GM12878 (cell line): ENCODE measurements at regions not wholly inside any gene's neighbourhood (a gene's known extent, or its start where the extent isn't known, plus 50 kb on each side); places are given as distances from the start of the nearest gene placed in this dataset.

Source experiments
- ATAC-seq: fragments of 200-7000 bp; cut with Tn5 transposase; 3 replicates; pipeline ENCODE4 v1.9.1; 2020; ENCODE audit warnings: mild to moderate bottlenecking, moderate library complexity
- BruUV-seq: library from RNA; stranded (reverse); fragments of 400-500 nt; replicated peaks from 2 replicates; lab custom pipeline; 2021; lab: Mats Ljungman, UMichigan
- CTCF ChIA-PET: fragments of 300-600 bp; sonication (Branson Sonifier 250); formaldehyde crosslinking; extraction: SDS; loops from one replicate; lab custom pipeline; 2021; ENCODE audit warnings: inconsistent platforms; lab: Yijun Ruan, JAX
- POLR2A ChIA-PET: fragments of 350-600 bp; formaldehyde crosslinking; extraction: SDS; loops from one replicate; lab custom pipeline; 2021; ENCODE audit warnings: inconsistent platforms; lab: Charles Lee
- RAD21 ChIA-PET: fragments of 300-600 bp; sonication (Branson Sonifier 250); formaldehyde crosslinking; loops from one replicate; lab custom pipeline; 2023; ENCODE audit warnings: antibody characterized with exemption; ENCODE audit not compliant: unreplicated experiment; lab: Charles Lee
- SMC1A ChIA-PET: fragments of 300-600 bp; sonication (Branson Sonifier 250); formaldehyde crosslinking; loops from one replicate; lab custom pipeline; 2023; ENCODE audit not compliant: unreplicated experiment, uncharacterized antibody; lab: Charles Lee
- DNase-seq: peaks from one replicate; pipeline ENCODE4 v3.0.0-alpha.2; 2011; ENCODE audit warnings: low read depth, low spot score
- FAIRE-seq: peaks from 3 replicates; lab custom pipeline; 2011; peaks lifted over from hg19 to GRCh38; lab: Jason Lieb, UNC
- H2AFZ ChIP-seq: 2 replicates; pipeline ENCODE4 v1.6.0; 2011; ENCODE audit warnings: low read depth, low read length, control low read depth; ENCODE audit not compliant: control insufficient read depth
- H3K27ac ChIP-seq: 2 replicates; pipeline ENCODE4 v1.5.1; 2011; ENCODE audit warnings: control low read depth; ENCODE audit not compliant: control insufficient read depth, insufficient read depth
- H3K27me3 ChIP-seq, 2 experiments: replicated peaks in 1 of 2; 2 replicates each; pipeline versions ENCODE4 v1.6.0 to v1.6.1; 2011; ENCODE audit warnings: low read length in 1 of 2; ENCODE audit not compliant: control insufficient read depth in 2 of 2, insufficient read depth in 2 of 2
- H3K36me3 ChIP-seq, 2 experiments: 2 replicates each; pipeline ENCODE4 v1.5.1; 2011; ENCODE audit warnings: low read length in 1 of 2; ENCODE audit not compliant: control insufficient read depth in 2 of 2, insufficient read depth in 2 of 2
- H3K4me1 ChIP-seq: 2 replicates; pipeline ENCODE4 v1.6.1; 2011; ENCODE audit warnings: mild to moderate bottlenecking, low read length, moderate library complexity, mixed read lengths; ENCODE audit not compliant: control insufficient read depth, insufficient read depth
- H3K4me2 ChIP-seq: 2 replicates; pipeline ENCODE4 v1.6.0; 2011; ENCODE audit warnings: control low read depth; ENCODE audit not compliant: control insufficient read depth, insufficient read depth
- H3K4me3 ChIP-seq: fragments of 200-600 bp; sonication (generic); 2 replicates; pipeline ENCODE4 v1.5.1; 2016
- H3K79me2 ChIP-seq: 2 replicates; pipeline ENCODE4 v1.6.0; 2011; ENCODE audit warnings: low read length; ENCODE audit not compliant: control insufficient read depth, insufficient read depth
- H3K9ac ChIP-seq: 2 replicates; pipeline ENCODE4 v1.8.0; 2011; ENCODE audit warnings: low read length, control low read depth, mixed read lengths; ENCODE audit not compliant: control insufficient read depth, insufficient read depth
- H3K9me3 ChIP-seq: replicated peaks from 3 replicates; pipeline ENCODE4 v1.5.1; 2011; ENCODE audit warnings: mild to moderate bottlenecking, low read length; ENCODE audit not compliant: control insufficient read depth, insufficient read depth
- H4K20me1 ChIP-seq: 2 replicates; pipeline ENCODE4 v1.6.0; 2011; ENCODE audit not compliant: control insufficient read depth, insufficient read depth
- ASH2L ChIP-seq: fragments of 300-600, 200-600 bp; sonication (generic); IDR thresholded peaks from 2 replicates; pipeline ENCODE4 v1.6.1; 2017; ENCODE audit warnings: low read depth, mild to moderate bottlenecking, borderline replicate concordance
- ATF7 ChIP-seq: fragments of 450-650 bp; IDR thresholded peaks from 2 replicates; pipeline ENCODE4 v1.6.1; 2016; ENCODE audit warnings: low read depth, mild to moderate bottlenecking
- BCLAF1 ChIP-seq: fragments of 450-650 bp; IDR thresholded peaks from 2 replicates; pipeline ENCODE4 v1.6.1; 2017; ENCODE audit warnings: antibody characterized with exemption, mild to moderate bottlenecking, moderate library complexity
- BHLHE40 ChIP-seq, 2 experiments: fragments of 450-650 bp in 1 of 2; IDR thresholded peaks; 2 replicates each; pipeline ENCODE4 v1.6.1; 2011 to 2017; ENCODE audit warnings: low read depth in 2 of 2, borderline replicate concordance in 1 of 2, improper control_type of control experiment in 1 of 2, low read length in 1 of 2, mild to moderate bottlenecking in 1 of 2
- MYB ChIP-seq: fragments of 150-350 bp; IDR thresholded peaks from 2 replicates; pipeline ENCODE4 v1.6.1; 2014; ENCODE audit warnings: mild to moderate bottlenecking, low read depth, low read length, borderline replicate concordance
- NFYA ChIP-seq: IDR thresholded peaks from 2 replicates; pipeline ENCODE4 v1.6.1; 2011; ENCODE audit warnings: low read depth, mild to moderate bottlenecking, low read length, improper control_type of control experiment, borderline replicate concordance
- POU2F2 ChIP-seq: IDR thresholded peaks from 3 replicates; pipeline ENCODE4 v1.6.1; 2011; ENCODE audit warnings: low read depth, mild to moderate bottlenecking, low read length, borderline replicate concordance
- STAT1 ChIP-seq: fragments of 450-650 bp; conservative IDR thresholded peaks from 2 replicates; pipeline ENCODE4 v1.6.1; 2014; ENCODE audit warnings: antibody characterized with exemption, mild to moderate bottlenecking
- YBX1 ChIP-seq: fragments of 450-650 bp; IDR thresholded peaks from 2 replicates; pipeline ENCODE4 v1.6.1; 2016; ENCODE audit warnings: antibody characterized with exemption
- WGBS: methylation state at CpG from one replicate; pipeline ENCODE4 v1.1.6; 2016; ENCODE audit warnings: low lambda C conversion rate; ENCODE audit not compliant: insufficient replicate concordance, insufficient coverage; ENCODE audit errors: missing lambda C conversion rate; 5-methylcytosine and 5-hydroxymethylcytosine counted together
- in situ Hi-C: fragments of 300-500 bp; cut with MboI; formaldehyde crosslinking; loops from 9 replicates; pipeline ENCODE4 v1.14.3; 2018; ENCODE audit warnings: mixed read lengths
- intact Hi-C: fragments of 100-400 bp; cut with micrococcal nuclease; formaldehyde crosslinking; loops from one replicate; pipeline ENCODE4 v1.14.2; 2022; ENCODE audit not compliant: unreplicated experiment
- TF ChIP-seq, protein P1 (sequence below), 3 experiments: IDR thresholded peaks in 2 of 3; conservative IDR thresholded peaks in 1 of 3; 2 replicates each; pipeline ENCODE4 v1.5.1; 2011; ENCODE audit warnings: low read depth in 3 of 3, low read length in 3 of 3, mild to moderate bottlenecking in 3 of 3, control low read depth in 2 of 3, moderate library complexity in 2 of 3, inconsistent platforms in 1 of 3, mixed read lengths in 1 of 3; ENCODE audit not compliant: control insufficient read depth in 2 of 3, insufficient read depth in 1 of 3; ENCODE audit errors: extremely low read depth in 1 of 3

- no peak overlapping the region for H3K4me3 ChIP-seq
- no peaks in the 10 kb centered on the region for H3K36me3 ChIP-seq
- intact Hi-C loops = no loop called here
- ATAC-seq = no peak
- SMC1A ChIA-PET = no interaction called here
- POLR2A ChIA-PET = no interaction called here
- H3K9ac ChIP-seq = no peak overlapping the region
- RAD21 ChIA-PET = no interaction called here
- TF ChIP-seq ATF7 (no peak), NFYA (no peak), MYB (no peak), BCLAF1 (no peak), YBX1 (no peak), POU2F2 (no peak), STAT1 (no peak), BHLHE40 (IDR thresholded peaks at IDR 0.05; ENCODE audit: borderline replicate concordance in 1 of 2, low read depth in 2 of 2, low read length in 1 of 2) (no peak), ASH2L (no peak)
- TF ChIP-seq, protein P1, sequence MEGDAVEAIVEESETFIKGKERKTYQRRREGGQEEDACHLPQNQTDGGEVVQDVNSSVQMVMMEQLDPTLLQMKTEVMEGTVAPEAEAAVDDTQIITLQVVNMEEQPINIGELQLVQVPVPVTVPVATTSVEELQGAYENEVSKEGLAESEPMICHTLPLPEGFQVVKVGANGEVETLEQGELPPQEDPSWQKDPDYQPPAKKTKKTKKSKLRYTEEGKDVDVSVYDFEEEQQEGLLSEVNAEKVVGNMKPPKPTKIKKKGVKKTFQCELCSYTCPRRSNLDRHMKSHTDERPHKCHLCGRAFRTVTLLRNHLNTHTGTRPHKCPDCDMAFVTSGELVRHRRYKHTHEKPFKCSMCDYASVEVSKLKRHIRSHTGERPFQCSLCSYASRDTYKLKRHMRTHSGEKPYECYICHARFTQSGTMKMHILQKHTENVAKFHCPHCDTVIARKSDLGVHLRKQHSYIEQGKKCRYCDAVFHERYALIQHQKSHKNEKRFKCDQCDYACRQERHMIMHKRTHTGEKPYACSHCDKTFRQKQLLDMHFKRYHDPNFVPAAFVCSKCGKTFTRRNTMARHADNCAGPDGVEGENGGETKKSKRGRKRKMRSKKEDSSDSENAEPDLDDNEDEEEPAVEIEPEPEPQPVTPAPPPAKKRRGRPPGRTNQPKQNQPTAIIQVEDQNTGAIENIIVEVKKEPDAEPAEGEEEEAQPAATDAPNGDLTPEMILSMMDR (IDR thresholded peaks at IDR 0.05 in 2 of 3, conservative IDR thresholded peaks at IDR 0.05 in 1 of 3; ENCODE audit: control insufficient read depth in 2 of 3, extremely low read depth in 1 of 3, insufficient read depth in 1 of 3, low read depth in 3 of 3, low read length in 3 of 3) = no peak
- TF ChIP-seq, all 136 proteins: peak for 0
- in situ Hi-C loops = no loop called here
- CTCF ChIA-PET = no interaction called here
- 5% methylated on average over 1 of the region's 1 CpG for WGBS
- no peak for DNase-seq
- H3K4me2 ChIP-seq = no peak overlapping the region
- H3K9me3 ChIP-seq = peaks cover 8% of the 10 kb centered on the region; the same call in 2 of the 3 replicates
- H3K27me3 ChIP-seq = peaks cover 0 to 10% of the 10 kb centered on the region in 2 experiments; a peak in 2 of 4 replicates
- no peak overlapping the region for H2AFZ ChIP-seq
- no peak for FAIRE-seq
- H4K20me1 ChIP-seq = no peaks in the 10 kb centered on the region
- no peaks in the 10 kb centered on the region for H3K4me1 ChIP-seq
- H3K79me2 ChIP-seq = no peaks in the 10 kb centered on the region
- H3K27ac ChIP-seq = no peak overlapping the region
- no TSS peak for BruUV-seq
Observed at GRCh38 chr3:170644711-170645110, 58.8 kb upstream of the SLC7A14 start.
